G401.6 (cell line): ENCODE measurements at regions not wholly inside any gene's neighbourhood (a gene's known extent, or its start where the extent isn't known, plus 50 kb on each side); places are given as distances from the start of the nearest gene placed in this dataset.
"Not testable (repeated sequence)": the region's sequence is repeated elsewhere in the genome, so short reads cannot be mapped to it uniquely, and the experiment has no call there.

Experiments used
- FAIRE-seq: peaks from 2 replicates; lab custom pipeline; 2012; peaks lifted over from hg19 to GRCh38; lab: Jason Lieb, UNC

GRCh38 chr6:92132457-92132856, 1286.9 kb downstream of the EPHA7 start:
- no peak for FAIRE-seq

GRCh38 chr6:92130944-92131343, 1288.4 kb downstream of the EPHA7 start:
- FAIRE-seq, result no peak

- no peak for FAIRE-seq
Observed at GRCh38 chr6:92126983-92127382, 1292.4 kb downstream of the EPHA7 start.

- FAIRE-seq, result no peak
Observed at GRCh38 chr6:92126088-92126487, 1293.3 kb downstream of the EPHA7 start.

- FAIRE-seq, result no peak
Observed at GRCh38 chr6:92125681-92126080, 1293.7 kb downstream of the EPHA7 start.

- FAIRE-seq, result no peak
Observed at GRCh38 chr6:92124200-92124651, 1295.1 kb downstream of the EPHA7 start.

GRCh38 chr6:92122746-92123145, 1296.6 kb downstream of the EPHA7 start:
- no peak for FAIRE-seq

GRCh38 chr6:92121228-92121627, 1298.1 kb downstream of the EPHA7 start:
- FAIRE-seq, result no peak

- no peak for FAIRE-seq
Observed at GRCh38 chr6:92117800-92118199, 1301.6 kb downstream of the EPHA7 start.

- no peak for FAIRE-seq
Observed at GRCh38 chr6:92114797-92115196, 1304.6 kb downstream of the EPHA7 start.

- FAIRE-seq, result no peak
Observed at GRCh38 chr6:92114091-92114675, 1305.2 kb downstream of the EPHA7 start.

- no peak for FAIRE-seq
Observed at GRCh38 chr6:92111386-92111785, 1308.0 kb downstream of the EPHA7 start.

- no peak for FAIRE-seq
Observed at GRCh38 chr6:92110403-92110802, 1309.0 kb downstream of the EPHA7 start.

- FAIRE-seq, result no peak
Observed at GRCh38 chr6:92109956-92110355, 1309.4 kb downstream of the EPHA7 start.

GRCh38 chr6:92109256-92109655, 1310.1 kb downstream of the EPHA7 start:
- no peak for FAIRE-seq

- no peak for FAIRE-seq
Observed at GRCh38 chr6:92086750-92087149, 1332.6 kb downstream of the EPHA7 start.

- FAIRE-seq, result not testable (repeated sequence)
Observed at GRCh38 chr6:92083914-92084313, 1335.4 kb downstream of the EPHA7 start.

- FAIRE-seq, result no peak
Observed at GRCh38 chr6:92072387-92072786, 1347.0 kb downstream of the EPHA7 start.

GRCh38 chr6:92069781-92070180, 1349.6 kb downstream of the EPHA7 start:
- no peak for FAIRE-seq

GRCh38 chr6:92052513-92052912, 1366.8 kb downstream of the EPHA7 start:
- no peak for FAIRE-seq

GRCh38 chr6:92050216-92050615, 1369.1 kb downstream of the EPHA7 start:
- FAIRE-seq, result no peak

- FAIRE-seq, result no peak
Observed at GRCh38 chr6:92047860-92048259, 1371.5 kb downstream of the EPHA7 start.

GRCh38 chr6:92047152-92047850, 1372.1 kb downstream of the EPHA7 start:
- no peak for FAIRE-seq

- no peak for FAIRE-seq
Observed at GRCh38 chr6:92044312-92044711, 1375.0 kb downstream of the EPHA7 start.
